ENCODE measurements at regions not wholly inside any gene's neighbourhood (a gene's known extent, or its start where the extent isn't known, plus 50 kb on each side); places are given as distances from the start of the nearest gene placed in this dataset.

- 80% methylated on average over 5 of the region's 5 CpGs for WGBS
- intact Hi-C loops (cut with DNase I), result no loop called here
- no peak overlapping the region for H3K4me3 ChIP-seq
- no peak for DNase-seq (ENCODE audit: low spot score)
- H3K36me3 ChIP-seq, result no peaks in the 10 kb centered on the region
- no peak for TF ChIP-seq POLR2A (IDR thresholded peaks at IDR 0.05)
- TF ChIP-seq, protein P1, sequence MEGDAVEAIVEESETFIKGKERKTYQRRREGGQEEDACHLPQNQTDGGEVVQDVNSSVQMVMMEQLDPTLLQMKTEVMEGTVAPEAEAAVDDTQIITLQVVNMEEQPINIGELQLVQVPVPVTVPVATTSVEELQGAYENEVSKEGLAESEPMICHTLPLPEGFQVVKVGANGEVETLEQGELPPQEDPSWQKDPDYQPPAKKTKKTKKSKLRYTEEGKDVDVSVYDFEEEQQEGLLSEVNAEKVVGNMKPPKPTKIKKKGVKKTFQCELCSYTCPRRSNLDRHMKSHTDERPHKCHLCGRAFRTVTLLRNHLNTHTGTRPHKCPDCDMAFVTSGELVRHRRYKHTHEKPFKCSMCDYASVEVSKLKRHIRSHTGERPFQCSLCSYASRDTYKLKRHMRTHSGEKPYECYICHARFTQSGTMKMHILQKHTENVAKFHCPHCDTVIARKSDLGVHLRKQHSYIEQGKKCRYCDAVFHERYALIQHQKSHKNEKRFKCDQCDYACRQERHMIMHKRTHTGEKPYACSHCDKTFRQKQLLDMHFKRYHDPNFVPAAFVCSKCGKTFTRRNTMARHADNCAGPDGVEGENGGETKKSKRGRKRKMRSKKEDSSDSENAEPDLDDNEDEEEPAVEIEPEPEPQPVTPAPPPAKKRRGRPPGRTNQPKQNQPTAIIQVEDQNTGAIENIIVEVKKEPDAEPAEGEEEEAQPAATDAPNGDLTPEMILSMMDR (IDR thresholded peaks at IDR 0.05), result no peak
- no peak for TF ChIP-seq POLR2AphosphoS5 (IDR thresholded peaks at IDR 0.05)
- H3K4me1 ChIP-seq (replicated peaks), result no peaks in the 10 kb centered on the region
- H3K27ac ChIP-seq, result no peak overlapping the region
- no peaks in the 10 kb centered on the region for H3K27me3 ChIP-seq (replicated peaks; ENCODE audit: insufficient read depth)
- no peaks in the 10 kb centered on the region for H3K9me3 ChIP-seq
Measured at GRCh38 chr5:2851895-2852294, 100.4 kb upstream of the IRX2 start.

DNA sequence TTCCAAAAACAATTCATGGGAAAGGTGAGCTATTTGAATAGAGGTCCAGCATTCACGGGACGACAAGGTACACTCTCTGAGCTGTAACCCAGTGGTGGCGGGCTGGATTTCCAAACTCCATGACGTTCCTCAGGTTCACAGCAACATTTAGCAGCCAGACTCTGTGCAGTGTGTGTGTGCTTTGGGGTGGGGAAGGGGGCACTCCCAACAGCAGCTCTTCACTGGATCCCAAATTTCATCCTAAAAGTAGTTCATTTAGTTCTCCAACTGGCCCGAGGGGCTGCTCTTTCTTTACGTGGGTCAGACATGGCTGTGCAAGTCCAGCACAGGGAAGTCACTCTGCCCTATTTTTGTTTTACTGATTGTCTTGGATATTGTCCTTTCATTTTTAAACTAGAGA lies 98.0 kb upstream of the IRX2 start:
- no peaks in the 10 kb centered on the region for H3K4me1 ChIP-seq (replicated peaks)
- no peak overlapping the region for H3K4me3 ChIP-seq
- intact Hi-C loops (cut with DNase I), result no loop called here
- H3K27ac ChIP-seq, result no peak overlapping the region
- 74% methylated on average over 6 of the region's 6 CpGs for WGBS
- no peak for DNase-seq (ENCODE audit: low spot score)
- H3K36me3 ChIP-seq, result no peaks in the 10 kb centered on the region
- TF ChIP-seq POLR2A (IDR thresholded peaks at IDR 0.05) (no peak), POLR2AphosphoS5 (IDR thresholded peaks at IDR 0.05) (no peak)
- TF ChIP-seq, protein P1 (IDR thresholded peaks at IDR 0.05), result no peak
- H3K27me3 ChIP-seq (replicated peaks; ENCODE audit: insufficient read depth), result no peaks in the 10 kb centered on the region
- H3K9me3 ChIP-seq, result no peaks in the 10 kb centered on the region

DNA sequence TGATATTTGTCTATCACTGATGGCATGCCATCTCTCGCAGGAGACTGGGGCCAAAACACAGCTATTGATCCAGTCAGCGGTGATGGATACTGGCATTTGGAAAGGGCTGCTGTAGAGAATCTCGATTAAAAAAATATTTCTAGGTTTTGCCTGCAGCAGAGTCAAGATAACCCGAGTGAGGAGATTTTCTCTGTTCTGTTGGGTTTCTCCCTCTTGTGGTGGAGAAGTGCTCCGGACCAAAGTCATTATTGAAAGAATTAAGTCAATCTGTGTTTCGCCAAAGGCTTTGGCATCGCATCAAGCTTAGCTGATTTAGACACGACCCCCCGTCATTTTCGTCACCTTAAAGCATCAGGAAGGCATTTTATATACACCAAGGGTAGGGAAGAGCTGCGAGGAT lies 97.1 kb upstream of the IRX2 start:
- TF ChIP-seq POLR2AphosphoS5 (IDR thresholded peaks at IDR 0.05) (no peak), POLR2A (IDR thresholded peaks at IDR 0.05) (no peak)
- TF ChIP-seq, protein P1 (IDR thresholded peaks at IDR 0.05), result no peak
- no peaks in the 10 kb centered on the region for H3K9me3 ChIP-seq
- whole genome bisulfite sequencing, result 60% methylated on average over 11 of the region's 11 CpGs
- DNase-seq (ENCODE audit: low spot score), result no peak
- H3K4me1 ChIP-seq (replicated peaks), result no peaks in the 10 kb centered on the region
- intact Hi-C loops (cut with DNase I), result no loop called here
- no peak overlapping the region for H3K27ac ChIP-seq
- H3K27me3 ChIP-seq (replicated peaks; ENCODE audit: insufficient read depth), result no peaks in the 10 kb centered on the region
- H3K36me3 ChIP-seq, result no peaks in the 10 kb centered on the region
- H3K4me3 ChIP-seq, result no peak overlapping the region

DNA sequence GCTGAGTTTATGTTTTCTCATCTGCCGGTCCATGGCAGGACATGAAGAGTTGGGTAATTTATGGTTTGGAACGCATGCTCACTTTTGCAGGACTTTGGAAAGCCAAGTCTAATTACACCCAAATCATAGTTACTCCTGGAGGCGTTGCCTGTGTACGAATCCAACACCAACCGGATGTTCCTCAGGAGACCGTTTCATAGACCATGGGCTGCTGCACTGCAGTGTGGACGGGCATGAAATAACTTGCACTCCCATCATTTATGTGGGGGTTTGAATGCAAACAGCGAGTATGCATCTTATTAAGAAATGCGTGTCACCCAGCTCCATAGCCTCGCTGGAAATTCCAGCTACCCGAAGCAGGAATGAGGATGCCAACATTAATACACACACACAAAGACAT lies 96.1 kb upstream of the IRX2 start:
- 55% methylated on average over 11 of the region's 11 CpGs for WGBS
- Histone ChIP-seq H3K9me3 (no peaks in the 10 kb centered on the region), H3K27ac (no peak overlapping the region), H3K36me3 (no peaks in the 10 kb centered on the region), H3K4me1 (replicated peaks) (no peaks in the 10 kb centered on the region), H3K27me3 (replicated peaks; ENCODE audit: insufficient read depth) (no peaks in the 10 kb centered on the region), H3K4me3 (no peak overlapping the region)
- no peak for DNase-seq (ENCODE audit: low spot score)
- intact Hi-C loops (cut with DNase I), result no loop called here
- TF ChIP-seq, protein P1 (IDR thresholded peaks at IDR 0.05), result no peak
- TF ChIP-seq POLR2A (IDR thresholded peaks at IDR 0.05), result no peak
- no peak for TF ChIP-seq POLR2AphosphoS5 (IDR thresholded peaks at IDR 0.05)

GRCh38 chr5:2841208-2841607 lies 89.7 kb upstream of the IRX2 start:
- no peak for DNase-seq (ENCODE audit: low spot score)
- H3K27me3 ChIP-seq (replicated peaks; ENCODE audit: insufficient read depth), result no peaks in the 10 kb centered on the region
- H3K27ac ChIP-seq, result no peak overlapping the region
- no peaks in the 10 kb centered on the region for H3K36me3 ChIP-seq
- TF ChIP-seq, protein P1 (IDR thresholded peaks at IDR 0.05), result no peak
- H3K4me1 ChIP-seq (replicated peaks), result no peaks in the 10 kb centered on the region
- no peaks in the 10 kb centered on the region for H3K9me3 ChIP-seq
- H3K4me3 ChIP-seq, result no peak overlapping the region
- intact Hi-C loops (cut with DNase I), result no loop called here
- 83% methylated on average over 5 of the region's 5 CpGs for WGBS
